Colonic mucosa (tissue), 4 donors: ENCODE measurements at regions not wholly inside any gene's neighbourhood (a gene's known extent, or its start where the extent isn't known, plus 50 kb on each side); places are given as distances from the start of the nearest gene placed in this dataset.
"Not testable (repeated sequence)": the region's sequence is repeated elsewhere in the genome, so short reads cannot be mapped to it uniquely, and the experiment has no call there.

Experiments used
- DNase-seq: peaks from one replicate; pipeline ENCODE4 v3.0.0-alpha.2; 2020
- H3K27ac ChIP-seq: fragments of 200-600 bp; one replicate; pipeline ENCODE4 v1.8.0; 2021
- H3K27me3 ChIP-seq: fragments of 200-600 bp; one replicate; pipeline ENCODE4 v1.8.0; 2021
- H3K36me3 ChIP-seq: fragments of 200-600 bp; one replicate; pipeline ENCODE4 v1.8.0; 2021
- H3K4me1 ChIP-seq: fragments of 200-600 bp; one replicate; pipeline ENCODE4 v1.8.0; 2021; ENCODE audit warnings: mild to moderate bottlenecking
- H3K4me3 ChIP-seq: fragments of 200-600 bp; one replicate; pipeline ENCODE4 v1.8.0; 2021
- H3K9ac ChIP-seq, 2 donors: one replicate each; pipeline ENCODE4 v1.7.0; 2013; ENCODE audit warnings: control low read depth in 2 of 2, low read depth in 2 of 2, low read length in 2 of 2
- H3K9me3 ChIP-seq: fragments of 200-600 bp; one replicate; pipeline ENCODE4 v1.8.0; 2021
- CTCF ChIP-seq: fragments of 200-600 bp; IDR thresholded peaks from one replicate; pipeline ENCODE4 v1.8.0; 2022; ENCODE audit warnings: antibody characterized with exemption, mild to moderate bottlenecking
- intact Hi-C: fragments of 100-400 bp; cut with DNase I; formaldehyde crosslinking; loops from one replicate; pipeline ENCODE4 v1.14.1; 2022
- donor health status: healthy.
- donor health status: DM: no; HTN: no; CAD: no.
- donor health status: DM: no; HTN: no; CAD: no.

GRCh38 chr1:244150665-244151064, 99.6 kb downstream of the ZBTB18 start:
- intact Hi-C loops = no loop called here
- Histone ChIP-seq H3K27me3 (no peaks in the 10 kb centered on the region), H3K27ac (no peak overlapping the region), H3K9ac (no peak overlapping the region), H3K4me1 (no peaks in the 10 kb centered on the region), H3K36me3 (no peaks in the 10 kb centered on the region), H3K9me3 (no peaks in the 10 kb centered on the region), H3K4me3 (no peak overlapping the region)
- TF ChIP-seq CTCF = no peak
- no peak for DNase-seq

GRCh38 chr1:244151537-244151936, 100.5 kb downstream of the ZBTB18 start:
- Histone ChIP-seq H3K27ac (no peak overlapping the region), H3K9me3 (no peaks in the 10 kb centered on the region), H3K4me3 (no peak overlapping the region), H3K36me3 (no peaks in the 10 kb centered on the region), H3K27me3 (no peaks in the 10 kb centered on the region), H3K4me1 (no peaks in the 10 kb centered on the region), H3K9ac (no peak overlapping the region)
- TF ChIP-seq CTCF = no peak
- no peak for DNase-seq
- intact Hi-C loops = no loop called here

GRCh38 chr1:244154508-244154871, 103.4 kb downstream of the ZBTB18 start:
- Histone ChIP-seq H3K27ac (no peak overlapping the region), H3K9ac (no peak overlapping the region), H3K36me3 (no peaks in the 10 kb centered on the region), H3K9me3 (no peaks in the 10 kb centered on the region), H3K4me1 (no peaks in the 10 kb centered on the region), H3K4me3 (no peak overlapping the region), H3K27me3 (no peaks in the 10 kb centered on the region)
- TF ChIP-seq CTCF = no peak
- no peak for DNase-seq
- intact Hi-C loops = no loop called here

- Histone ChIP-seq H3K4me1 (no peaks in the 10 kb centered on the region), H3K36me3 (no peaks in the 10 kb centered on the region), H3K27ac (no peak overlapping the region), H3K27me3 (no peaks in the 10 kb centered on the region), H3K4me3 (no peak overlapping the region), H3K9me3 (no peaks in the 10 kb centered on the region), H3K9ac (no peak overlapping the region)
- DNase-seq = no peak
- TF ChIP-seq CTCF = no peak
- intact Hi-C loops = no loop called here
Observed at GRCh38 chr1:244154872-244155531, 103.9 kb downstream of the ZBTB18 start.

GRCh38 chr1:244155661-244156060, 104.6 kb downstream of the ZBTB18 start:
- TF ChIP-seq CTCF = no peak
- H3K27ac ChIP-seq = no peak overlapping the region
- no peaks in the 10 kb centered on the region for H3K9me3 ChIP-seq
- no peak overlapping the region for H3K9ac ChIP-seq
- no peak overlapping the region for H3K4me3 ChIP-seq
- intact Hi-C loops = no loop called here
- H3K4me1 ChIP-seq = no peaks in the 10 kb centered on the region
- no peak for DNase-seq
- H3K27me3 ChIP-seq = no peaks in the 10 kb centered on the region
- H3K36me3 ChIP-seq = no peaks in the 10 kb centered on the region

GRCh38 chr1:244156617-244157016, 105.5 kb downstream of the ZBTB18 start:
- H3K4me1 ChIP-seq, H3K36me3 ChIP-seq, H3K27me3 ChIP-seq, intact Hi-C loops, H3K9me3 ChIP-seq, H3K4me3 ChIP-seq, H3K27ac ChIP-seq, H3K9ac ChIP-seq, DNase-seq: not testable (repeated sequence)
